ENCODE measurements at regions not wholly inside any gene's neighbourhood (a gene's known extent, or its start where the extent isn't known, plus 50 kb on each side); places are given as distances from the start of the nearest gene placed in this dataset.

- Mint-ChIP-seq H3K9me3 (peaks cover 25% of the 10 kb centered on the region), H3K27me3 (ENCODE audit: low read depth) (no peaks in the 10 kb centered on the region), H3K4me3 (no peak overlapping the region), H3K27ac (no peak overlapping the region), H3K4me1 (no peaks in the 10 kb centered on the region), H3K36me3 (ENCODE audit: low read depth) (no peaks in the 10 kb centered on the region)
- no peak for TF ChIP-seq CTCF (IDR thresholded peaks at IDR 0.05; ENCODE audit: unreplicated experiment in 3 of 3)
Measured at GRCh38 chr18:71919211-71919610, 624.9 kb downstream of the CBLN2 start.

DNA sequence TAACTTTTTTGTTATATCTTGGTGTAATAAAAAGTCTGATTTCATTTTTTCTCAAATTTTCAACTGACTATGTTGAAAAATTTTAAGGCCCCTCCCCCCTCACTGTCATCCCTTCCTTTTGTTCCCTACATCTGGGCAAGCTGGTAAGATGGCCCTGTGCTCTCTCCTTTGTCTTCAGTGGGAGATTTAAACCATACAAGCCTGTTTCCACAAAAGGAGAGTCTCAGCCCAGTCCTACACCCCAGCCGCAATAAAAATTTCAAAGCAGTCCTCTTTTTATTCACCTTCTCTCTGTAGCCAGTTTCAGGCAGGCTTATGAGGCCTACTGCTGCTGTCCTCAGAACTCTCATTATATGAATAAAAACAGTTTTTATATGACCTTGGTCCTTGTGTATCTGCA is 630.5 kb downstream of the CBLN2 start:
- no peak overlapping the region for H3K27ac Mint-ChIP-seq
- H3K4me1 Mint-ChIP-seq: no peaks in the 10 kb centered on the region
- no peaks in the 10 kb centered on the region for H3K36me3 Mint-ChIP-seq (ENCODE audit: low read depth)
- H3K27me3 Mint-ChIP-seq (ENCODE audit: low read depth): no peaks in the 10 kb centered on the region
- H3K4me3 Mint-ChIP-seq: no peak overlapping the region
- no peak for TF ChIP-seq CTCF (IDR thresholded peaks at IDR 0.05; ENCODE audit: unreplicated experiment in 3 of 3)
- H3K9me3 Mint-ChIP-seq: no peaks in the 10 kb centered on the region

DNA sequence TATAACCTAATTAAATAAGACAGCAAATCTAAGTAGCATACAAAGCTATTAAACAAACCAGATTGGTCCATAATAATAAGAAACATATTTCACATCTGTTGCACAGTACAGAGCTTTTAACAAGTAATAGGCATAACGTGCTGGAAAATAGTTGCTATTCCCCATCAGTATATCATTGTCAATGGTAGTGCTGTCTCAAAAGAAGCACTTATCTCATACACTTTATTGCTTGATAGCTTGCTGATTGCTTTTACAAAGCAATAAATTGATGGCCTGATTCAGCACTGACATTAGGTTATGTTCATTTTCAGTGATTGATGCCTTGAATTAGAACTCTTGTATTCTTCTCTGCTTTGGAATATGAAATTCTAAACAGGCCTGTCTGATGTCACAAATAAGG is 641.7 kb downstream of the CBLN2 start:
- Mint-ChIP-seq H3K4me3 (no peak overlapping the region), H3K27ac (no peak overlapping the region), H3K4me1 (no peaks in the 10 kb centered on the region), H3K9me3 (no peaks in the 10 kb centered on the region), H3K36me3 (ENCODE audit: low read depth) (no peaks in the 10 kb centered on the region), H3K27me3 (ENCODE audit: low read depth) (no peaks in the 10 kb centered on the region)
- no peak for TF ChIP-seq CTCF (IDR thresholded peaks at IDR 0.05; ENCODE audit: unreplicated experiment in 3 of 3)

- no peaks in the 10 kb centered on the region for H3K36me3 Mint-ChIP-seq (ENCODE audit: low read depth)
- no peak for TF ChIP-seq CTCF (IDR thresholded peaks at IDR 0.05; ENCODE audit: unreplicated experiment in 3 of 3)
- no peaks in the 10 kb centered on the region for H3K27me3 Mint-ChIP-seq (ENCODE audit: low read depth)
- H3K4me3 Mint-ChIP-seq: no peak overlapping the region
- H3K27ac Mint-ChIP-seq: no peak overlapping the region
- H3K9me3 Mint-ChIP-seq: no peaks in the 10 kb centered on the region
- no peaks in the 10 kb centered on the region for H3K4me1 Mint-ChIP-seq
Measured at GRCh38 chr18:71899707-71900472, 644.3 kb downstream of the CBLN2 start.

DNA sequence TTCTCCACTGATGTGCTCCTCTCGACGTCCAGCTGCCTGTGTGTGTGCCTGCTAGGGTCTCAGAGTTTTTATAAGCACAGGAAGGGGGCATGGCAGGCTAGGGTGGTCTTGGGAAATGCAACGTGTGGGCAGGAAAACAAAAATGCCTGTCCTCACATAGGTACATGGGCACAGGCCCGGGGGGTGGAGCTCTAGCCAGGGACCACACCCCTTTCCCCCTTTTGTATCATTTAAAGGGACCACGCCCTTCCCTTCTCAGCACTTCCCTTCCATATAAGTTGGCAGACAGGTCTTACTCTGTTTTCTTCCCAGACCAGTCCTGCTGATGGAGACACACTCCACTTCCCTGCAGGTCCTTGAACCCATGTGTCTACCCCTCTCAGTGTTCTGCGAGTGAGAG is 645.0 kb downstream of the CBLN2 start:
- Mint-ChIP-seq H3K36me3 (ENCODE audit: low read depth) (no peaks in the 10 kb centered on the region), H3K4me3 (no peak overlapping the region)
- no peak for TF ChIP-seq CTCF (IDR thresholded peaks at IDR 0.05; ENCODE audit: unreplicated experiment in 3 of 3)

DNA sequence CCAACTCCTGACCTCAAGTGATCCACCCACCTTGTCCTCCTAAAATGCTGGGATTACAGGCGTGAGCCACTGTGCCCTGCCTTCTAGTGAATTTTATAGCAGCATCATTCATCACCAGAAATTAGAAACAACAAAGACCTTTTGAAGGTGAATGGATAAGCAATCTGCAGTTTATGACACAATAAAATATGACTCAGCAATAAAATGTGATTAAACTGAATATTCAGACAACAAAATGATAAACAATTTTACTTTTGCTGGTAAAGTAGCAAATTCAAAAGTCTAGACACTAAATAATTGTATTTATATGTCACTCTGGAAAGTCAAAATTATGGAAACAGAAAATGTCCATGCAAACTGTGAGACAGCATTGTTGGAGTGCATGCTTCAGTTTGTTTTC is 656.6 kb downstream of the CBLN2 start:
- Mint-ChIP-seq H3K27ac (no peak overlapping the region), H3K36me3 (ENCODE audit: low read depth) (no peaks in the 10 kb centered on the region), H3K9me3 (no peaks in the 10 kb centered on the region), H3K4me3 (no peak overlapping the region), H3K27me3 (ENCODE audit: low read depth) (peaks cover 4% of the 10 kb centered on the region), H3K4me1 (no peaks in the 10 kb centered on the region)
- no peak for TF ChIP-seq CTCF (IDR thresholded peaks at IDR 0.05; ENCODE audit: unreplicated experiment in 3 of 3)

More for the DNA sequence above, 645.0 kb downstream of the CBLN2 start:
- Mint-ChIP-seq H3K4me1 (no peaks in the 10 kb centered on the region), H3K9me3 (no peaks in the 10 kb centered on the region), H3K27ac (no peak overlapping the region), H3K27me3 (ENCODE audit: low read depth) (no peaks in the 10 kb centered on the region)
